HepG2 (cell line): ENCODE measurements at regions not wholly inside any gene's neighbourhood (a gene's known extent, or its start where the extent isn't known, plus 50 kb on each side); places are given as distances from the start of the nearest gene placed in this dataset.

Experiments used
- ATAC-seq: fragments of 200-7000 bp; cut with Tn5 transposase; 3 replicates; pipeline ENCODE4 v1.9.1; 2020; ENCODE audit warnings: mild to moderate bottlenecking, moderate library complexity
- BruUV-seq: library from RNA; stranded (reverse); fragments of 400-500 nt; replicated peaks from 2 replicates; lab custom pipeline; 2021; lab: Mats Ljungman, UMichigan
- CTCF ChIA-PET: fragments of 300-600 bp; formaldehyde crosslinking; extraction: SDS; loops from one replicate; lab custom pipeline; 2021; ENCODE audit warnings: low total read pairs, inconsistent platforms, low intra/inter-chr PET ratio; lab: Yijun Ruan, JAX
- POLR2A ChIA-PET: fragments of 350-600 bp; sonication (Branson Sonifier 250); formaldehyde crosslinking; loops from one replicate; lab custom pipeline; 2020; ENCODE audit warnings: antibody characterized with exemption, inconsistent platforms; lab: Yijun Ruan, JAX
- DNase-seq: peaks from one replicate; pipeline ENCODE4 v3.0.0-alpha.2; 2015; ENCODE audit warnings: low spot score
- FAIRE-seq: peaks from 3 replicates; lab custom pipeline; 2011; peaks lifted over from hg19 to GRCh38; lab: Jason Lieb, UNC
- H2AFZ ChIP-seq: one replicate; pipeline ENCODE4 v1.6.1; 2011; ENCODE audit warnings: low read length, inconsistent platforms
- H3K27ac ChIP-seq: fragments of 300-600 bp; 3 replicates; pipeline ENCODE4 v1.8.0; 2011; ENCODE audit warnings: mixed run types, mild to moderate bottlenecking, mixed read lengths, low read length, inconsistent platforms; ENCODE audit not compliant: insufficient read depth; ENCODE audit errors: extremely low read length
- H3K27me3 ChIP-seq, 2 experiments: fragments of 200-600 bp in 1 of 2; 2 replicates in 1 of 2; 3 replicates in 1 of 2; pipeline versions ENCODE4 v1.6.0 to v1.8.0; 2011; ENCODE audit warnings: low read length in 2 of 2, mild to moderate bottlenecking in 2 of 2, moderate library complexity in 2 of 2, inconsistent platforms in 1 of 2; ENCODE audit not compliant: insufficient read depth in 2 of 2, control insufficient read depth in 1 of 2
- H3K36me3 ChIP-seq, 2 experiments: fragments of 200-600 bp in 1 of 2; replicated peaks in 1 of 2; 2 replicates in 1 of 2; 3 replicates in 1 of 2; pipeline versions ENCODE4 v1.5.1 to v1.8.0; 2011; ENCODE audit warnings: low read length in 2 of 2, inconsistent platforms in 1 of 2; ENCODE audit not compliant: insufficient read depth in 2 of 2, control insufficient read depth in 1 of 2
- H3K4me1 ChIP-seq: 2 replicates; pipeline ENCODE4 v1.5.1; 2012; ENCODE audit warnings: low read length, inconsistent platforms; ENCODE audit not compliant: insufficient read depth
- H3K4me2 ChIP-seq: 2 replicates; pipeline ENCODE4 v1.6.0; 2011; ENCODE audit warnings: low read depth, low read length, inconsistent platforms
- H3K4me3 ChIP-seq, 3 experiments: fragments of 200-600 bp in 1 of 3; sonication (generic), shearing (Covaris generic) in 1 of 3; replicated peaks in 1 of 3; 2 replicates each; pipeline ENCODE4 v1.5.1; 2011 to 2016; ENCODE audit warnings: low read length in 3 of 3, inconsistent platforms in 2 of 3, low read depth in 2 of 3, mild to moderate bottlenecking in 2 of 3, control low read depth in 1 of 3, mixed read lengths in 1 of 3; ENCODE audit not compliant: insufficient read depth in 1 of 3
- H3K79me2 ChIP-seq: one replicate; pipeline ENCODE4 v1.6.1; 2011; ENCODE audit warnings: low read length, inconsistent platforms; ENCODE audit not compliant: insufficient read depth
- H3K9ac ChIP-seq: 2 replicates; pipeline ENCODE4 v1.6.0; 2011; ENCODE audit warnings: mild to moderate bottlenecking, low read depth, low read length, inconsistent platforms; ENCODE audit not compliant: insufficient read depth
- H3K9me3 ChIP-seq: 2 replicates; pipeline ENCODE4 v1.5.1; 2012; ENCODE audit warnings: mild to moderate bottlenecking, low read length
- H4K20me1 ChIP-seq: 2 replicates; pipeline ENCODE4 v1.6.0; 2011; ENCODE audit warnings: inconsistent platforms, mild to moderate bottlenecking, low read length, moderate library complexity; ENCODE audit not compliant: insufficient read depth
- ARNT ChIP-seq: fragments of 450-650 bp; IDR thresholded peaks from 2 replicates; pipeline ENCODE4 v1.6.1; 2017
- DMTF1 ChIP-seq: sonication (generic); formaldehyde crosslinking; IDR thresholded peaks from 2 replicates; pipeline ENCODE4 v1.4.0; 2020; ENCODE audit warnings: mild to moderate bottlenecking, missing genetic modification reagents
- ETV5 ChIP-seq: IDR thresholded peaks from 2 replicates; pipeline ENCODE4 v1.6.1; 2018; ENCODE audit warnings: missing biosample characterization, missing genetic modification reagents, inconsistent platforms, borderline replicate concordance
- HNRNPH1 ChIP-seq: fragments of 200-400 bp; formaldehyde crosslinking; optimal IDR thresholded peaks from 2 replicates; pipeline ENCODE3; 2017; ENCODE audit warnings: mild to moderate bottlenecking, low read depth, low read length
- KDM3A ChIP-seq: IDR thresholded peaks from 2 replicates; pipeline ENCODE4 v1.6.1; 2018; ENCODE audit warnings: low read depth, missing compliant biosample characterization
- MTF1 ChIP-seq: sonication (generic); formaldehyde crosslinking; IDR thresholded peaks from 2 replicates; pipeline ENCODE4 v1.5.0; 2020; ENCODE audit warnings: missing genetic modification reagents
- MXI1 ChIP-seq: IDR thresholded peaks from 3 replicates; pipeline ENCODE4 v1.6.1; 2012; ENCODE audit warnings: low read depth, low read length, inconsistent platforms, borderline replicate concordance
- POLR2AphosphoS2 ChIP-seq: IDR thresholded peaks from 2 replicates; pipeline ENCODE4 v1.6.1; 2011; ENCODE audit warnings: low read depth, low read length, improper control_type of control experiment
- SNAI1 ChIP-seq: sonication (generic); formaldehyde crosslinking; IDR thresholded peaks from 2 replicates; pipeline ENCODE4 v1.5.0; 2020; ENCODE audit warnings: mild to moderate bottlenecking, missing genetic modification reagents, borderline replicate concordance
- TFE3 ChIP-seq: IDR thresholded peaks from 2 replicates; pipeline ENCODE4 v1.6.1; 2016
- U2AF1 ChIP-seq: fragments of 200-400 bp; formaldehyde crosslinking; optimal IDR thresholded peaks from 2 replicates; pipeline ENCODE3; 2017; ENCODE audit warnings: mild to moderate bottlenecking, low read depth, low read length
- ZNF17 ChIP-seq: sonication (generic); formaldehyde crosslinking; IDR thresholded peaks from 2 replicates; pipeline ENCODE4 v1.5.0; 2020; ENCODE audit warnings: mild to moderate bottlenecking, missing genetic modification reagents
- ZNF326 ChIP-seq: sonication (generic); formaldehyde crosslinking; IDR thresholded peaks from 2 replicates; pipeline ENCODE4 v1.4.0; 2020; ENCODE audit warnings: missing genetic modification reagents, borderline replicate concordance
- ZNF619 ChIP-seq: sonication (generic); formaldehyde crosslinking; IDR thresholded peaks from 2 replicates; pipeline ENCODE4 v1.4.0; 2020; ENCODE audit warnings: mild to moderate bottlenecking, missing genetic modification reagents
- ZNF660 ChIP-seq: sonication (generic); formaldehyde crosslinking; IDR thresholded peaks from 2 replicates; pipeline ENCODE4 v1.5.1; 2020; ENCODE audit warnings: mild to moderate bottlenecking, low read depth, missing genetic modification reagents, borderline replicate concordance
- WGBS: methylation state at CpG from one replicate; pipeline ENCODE4 v1.1.6; 2017; ENCODE audit warnings: low lambda C conversion rate; 5-methylcytosine and 5-hydroxymethylcytosine counted together
- in situ Hi-C: cut with HindIII; loops from 2 replicates; pipeline ENCODE4 v1.10.0; 2017; ENCODE audit warnings: low pct_unique_long_range_greater_than_20kb; ENCODE audit not compliant: extremely low pct_ligation_motif_present
- intact Hi-C: fragments of 100-400 bp; cut with micrococcal nuclease; formaldehyde crosslinking; loops from one replicate; pipeline ENCODE4 v1.10.0; 2022; ENCODE audit not compliant: unreplicated experiment

- no peaks in the 10 kb centered on the region for H3K79me2 ChIP-seq
- no peak overlapping the region for H3K9ac ChIP-seq
- no peaks in the 10 kb centered on the region for H3K27me3 ChIP-seq
- no peak overlapping the region for H3K27ac ChIP-seq
- no peaks in the 10 kb centered on the region for H3K36me3 ChIP-seq
- H4K20me1 ChIP-seq: no peaks in the 10 kb centered on the region
- no peaks in the 10 kb centered on the region for H3K4me1 ChIP-seq
- no peak overlapping the region for H3K4me2 ChIP-seq
- no TSS peak for BruUV-seq
- intact Hi-C loops: no loop called here
- H3K4me3 ChIP-seq: no peak overlapping the region
- ATAC-seq: no peak
- 71% methylated on average over 9 of the region's 13 CpGs for WGBS
- no peak overlapping the region for H2AFZ ChIP-seq
- FAIRE-seq: no peak
- H3K9me3 ChIP-seq: no peaks in the 10 kb centered on the region
- CTCF ChIA-PET: no interaction called here
- TF ChIP-seq ZNF17 (CRISPR knock-in tag): no peak
- TF ChIP-seq ZNF660 (CRISPR knock-in tag): no peak
- no peak for TF ChIP-seq DMTF1 (CRISPR knock-in tag)
- TF ChIP-seq U2AF1: no peak
- no peak for TF ChIP-seq ETV5 (CRISPR knock-in tag)
- TF ChIP-seq SNAI1: no peak
- TF ChIP-seq MTF1 (CRISPR knock-in tag): no peak
- no peak for TF ChIP-seq ZNF326 (CRISPR knock-in tag)
- no peak for TF ChIP-seq TFE3 (CRISPR knock-in tag)
- TF ChIP-seq MXI1: no peak
- TF ChIP-seq POLR2AphosphoS2: no peak
- no peak for TF ChIP-seq ZNF619 (CRISPR knock-in tag)
- TF ChIP-seq KDM3A (CRISPR knock-in tag): no peak
- no peak for TF ChIP-seq ARNT
- TF ChIP-seq HNRNPH1: no peak
- no peak for DNase-seq
- in situ Hi-C loops: no loop called here
- POLR2A ChIA-PET: no interaction called here
Measured at GRCh38 chrX:121154858-121155404, 107.5 kb downstream of the GLUD2 start.
